H1 (cell line): ENCODE measurements at regions not wholly inside any gene's neighbourhood (a gene's known extent, or its start where the extent isn't known, plus 50 kb on each side); places are given as distances from the start of the nearest gene placed in this dataset.

Source experiments
- CTCF ChIA-PET: fragments of 300-600 bp; sonication (Branson Sonifier 250); formaldehyde crosslinking; loops from one replicate; lab custom pipeline; 2021; ENCODE audit not compliant: partially characterized antibody; lab: Charles Lee
- POLR2A ChIA-PET: fragments of 300-600 bp; sonication (Branson Sonifier 250); formaldehyde crosslinking; loops from one replicate; lab custom pipeline; 2021; ENCODE audit warnings: inconsistent platforms; ENCODE audit not compliant: partially characterized antibody; lab: Charles Lee
- DNase-seq, 2 experiments: peaks; one replicate each; pipeline versions ENCODE4 v3.0.0 to v3.0.0-alpha.2; 2010 to 2022; ENCODE audit warnings: low spot score in 2 of 2, low read depth in 1 of 2, mixed read lengths in 1 of 2
- FAIRE-seq: peaks from 2 replicates; lab custom pipeline; 2011; peaks lifted over from hg19 to GRCh38; lab: Jason Lieb, UNC
- H2AFZ ChIP-seq: 2 replicates; pipeline ENCODE4 v1.8.1; 2012; ENCODE audit warnings: low read length, inconsistent platforms
- H2AK5ac ChIP-seq: 2 replicates; pipeline ENCODE4 v1.6.1; 2013; ENCODE audit warnings: low read depth, low read length
- H2BK120ac ChIP-seq: replicated peaks from 2 replicates; pipeline ENCODE3; 2013; ENCODE audit warnings: low read depth, low read length, inconsistent platforms
- H2BK12ac ChIP-seq: 2 replicates; pipeline ENCODE4 v1.6.1; 2013; ENCODE audit warnings: low read depth, low read length
- H2BK15ac ChIP-seq: 2 replicates; pipeline ENCODE4 v1.6.1; 2013; ENCODE audit warnings: low read length
- H2BK20ac ChIP-seq: 2 replicates; pipeline ENCODE4 v1.6.1; 2013; ENCODE audit warnings: low read length
- H2BK5ac ChIP-seq: 2 replicates; pipeline ENCODE4 v1.6.1; 2013; ENCODE audit warnings: low read depth, low read length
- H3K14ac ChIP-seq: 2 replicates; pipeline ENCODE4 v1.6.1; 2013; ENCODE audit warnings: inconsistent platforms; ENCODE audit not compliant: insufficient read length
- H3K18ac ChIP-seq: 2 replicates; pipeline ENCODE4 v1.6.1; 2013; ENCODE audit warnings: low read length; ENCODE audit errors: extremely low read depth
- H3K23ac ChIP-seq: 2 replicates; pipeline ENCODE4 v1.6.1; 2013; ENCODE audit warnings: inconsistent platforms; ENCODE audit not compliant: insufficient read length
- H3K23me2 ChIP-seq: 2 replicates; pipeline ENCODE4 v1.6.1; 2013; ENCODE audit warnings: low read depth, low read length
- H3K27ac ChIP-seq: 2 replicates; pipeline ENCODE4 v1.6.1; 2011; ENCODE audit warnings: low read depth, low read length, inconsistent platforms
- H3K27me3 ChIP-seq, 4 experiments: replicated peaks in 1 of 4; 1 replicate in 1 of 4; 2 replicates in 3 of 4; pipeline versions ENCODE4 v1.6.1 to v1.8.1; 2011 to 2013; ENCODE audit warnings: low read length in 3 of 4, mild to moderate bottlenecking in 3 of 4, inconsistent platforms in 2 of 4, mixed read lengths in 2 of 4, moderate library complexity in 1 of 4; ENCODE audit not compliant: control insufficient read depth in 3 of 4, insufficient read depth in 3 of 4; ENCODE audit errors: extremely low read depth in 1 of 4
- H3K36me3 ChIP-seq, 4 experiments: 2 replicates each; pipeline versions ENCODE4 v1.6.1 to v1.8.1; 2011 to 2013; ENCODE audit warnings: mild to moderate bottlenecking in 4 of 4, low read length in 3 of 4, moderate library complexity in 2 of 4, control low read depth in 1 of 4, inconsistent platforms in 1 of 4; ENCODE audit not compliant: insufficient read depth in 4 of 4, control insufficient read depth in 2 of 4
- H3K4ac ChIP-seq: replicated peaks from 2 replicates; pipeline ENCODE3; 2013; ENCODE audit warnings: low read length, low read depth, mixed read lengths, inconsistent platforms; ENCODE audit not compliant: insufficient read length
- H3K4me1 ChIP-seq, 4 experiments: replicated peaks in 1 of 4; 1 replicate in 1 of 4; 2 replicates in 3 of 4; pipeline versions ENCODE4 v1.6.1 to v1.8.1; 2011 to 2013; ENCODE audit warnings: low read length in 3 of 4, inconsistent platforms in 2 of 4, mixed read lengths in 1 of 4; ENCODE audit not compliant: insufficient read depth in 4 of 4, control insufficient read depth in 3 of 4
- H3K4me2 ChIP-seq, 2 experiments: 2 replicates each; pipeline versions ENCODE4 v1.6.1 to v1.8.1; 2011 to 2013; ENCODE audit warnings: low read depth in 2 of 2, low read length in 2 of 2, control low read depth in 1 of 2, inconsistent platforms in 1 of 2, mild to moderate bottlenecking in 1 of 2; ENCODE audit not compliant: insufficient read depth in 1 of 2
- H3K4me3 ChIP-seq, 4 experiments: fragments of 200-600, 300-600 bp in 1 of 4; sonication (generic), shearing (Covaris generic), sonication (Bioruptor Twin) in 1 of 4; 2 replicates each; pipeline versions ENCODE4 v1.5.1 to v1.8.1; 2011 to 2016; ENCODE audit warnings: low read length in 4 of 4, low read depth in 3 of 4, control low read depth in 2 of 4, inconsistent platforms in 2 of 4, mild to moderate bottlenecking in 2 of 4, mixed read lengths in 1 of 4, moderate library complexity in 1 of 4; ENCODE audit not compliant: insufficient read depth in 2 of 4; ENCODE audit errors: extremely low read depth in 1 of 4
- H3K56ac ChIP-seq: replicated peaks from 2 replicates; pipeline ENCODE3; 2013; ENCODE audit warnings: low read depth, mild to moderate bottlenecking, mixed read lengths, low read length, inconsistent platforms; ENCODE audit not compliant: insufficient read length
- H3K79me1 ChIP-seq: 2 replicates; pipeline ENCODE4 v1.6.1; 2013; ENCODE audit warnings: low read depth, low read length, control low read depth
- H3K79me2 ChIP-seq, 2 experiments: 2 replicates each; pipeline versions ENCODE4 v1.6.1 to v1.8.1; 2012 to 2013; ENCODE audit warnings: low read length in 2 of 2, mild to moderate bottlenecking in 2 of 2, inconsistent platforms in 1 of 2; ENCODE audit not compliant: insufficient read depth in 2 of 2, control insufficient read depth in 1 of 2
- H3K9ac ChIP-seq, 4 experiments: replicated peaks in 1 of 4; 1 replicate in 1 of 4; 2 replicates in 3 of 4; pipeline versions ENCODE4 v1.6.1 to v1.8.1; 2011 to 2013; ENCODE audit warnings: low read depth in 3 of 4, low read length in 3 of 4, control low read depth in 2 of 4, mild to moderate bottlenecking in 2 of 4, moderate library complexity in 2 of 4, inconsistent platforms in 1 of 4; ENCODE audit errors: extremely low read depth in 1 of 4
- H3K9me3 ChIP-seq, 2 experiments: 2 replicates each; pipeline versions ENCODE4 v1.6.1 to v1.8.1; 2012 to 2013; ENCODE audit warnings: mild to moderate bottlenecking in 2 of 2, moderate library complexity in 2 of 2, control low read depth in 1 of 2, inconsistent platforms in 1 of 2, low read depth in 1 of 2, low read length in 1 of 2, mixed read lengths in 1 of 2; ENCODE audit not compliant: insufficient read depth in 2 of 2
- H4K20me1 ChIP-seq, 2 experiments: replicated peaks in 1 of 2; 2 replicates each; pipeline versions ENCODE3 to v1.8.1; 2011 to 2013; ENCODE audit warnings: inconsistent platforms in 2 of 2, low read length in 2 of 2, mild to moderate bottlenecking in 1 of 2; ENCODE audit not compliant: insufficient read depth in 2 of 2, control insufficient read depth in 1 of 2
- H4K5ac ChIP-seq: 2 replicates; pipeline ENCODE4 v1.6.1; 2013; ENCODE audit warnings: low read length, low read depth, mixed read lengths, inconsistent platforms; ENCODE audit not compliant: insufficient read length
- H4K8ac ChIP-seq: 2 replicates; pipeline ENCODE4 v1.8.0; 2013; ENCODE audit warnings: mild to moderate bottlenecking, moderate library complexity, low read length, inconsistent platforms; ENCODE audit not compliant: insufficient read depth; ENCODE audit errors: extremely low read depth
- H4K91ac ChIP-seq: replicated peaks from 2 replicates; pipeline ENCODE3; 2013; ENCODE audit warnings: low read length, mixed read lengths, inconsistent platforms; ENCODE audit not compliant: insufficient read length
- CEBPB ChIP-seq: IDR thresholded peaks from 2 replicates; pipeline ENCODE4 v1.6.1; 2012; ENCODE audit warnings: low read depth, low read length
- KDM4A ChIP-seq: IDR thresholded peaks from one replicate; pipeline ENCODE4 v1.7.1; 2012; ENCODE audit warnings: low read depth, mild to moderate bottlenecking, moderate library complexity, low read length, inconsistent platforms; ENCODE audit not compliant: severe bottlenecking
- TCF12 ChIP-seq: IDR thresholded peaks from 2 replicates; pipeline ENCODE4 v1.6.1; 2011; ENCODE audit warnings: low read depth, mild to moderate bottlenecking, low read length
- WGBS, 2 experiments: shearing (Covaris generic) in 1 of 2; methylation state at CpG; one replicate each; pipeline versions ENCODE4 v1.1.6 to v1.1.7; 2013 to 2015; ENCODE audit warnings: low lambda C conversion rate in 2 of 2, mixed read lengths in 2 of 2, inconsistent platforms in 1 of 2, low coverage in 1 of 2, missing lambda C conversion rate in 1 of 2; ENCODE audit not compliant: insufficient replicate concordance in 2 of 2, insufficient coverage in 1 of 2, insufficient read length in 1 of 2; ENCODE audit errors: extremely low coverage in 1 of 2, missing lambda C conversion rate in 1 of 2; 5-methylcytosine and 5-hydroxymethylcytosine counted together

GRCh38 chr4:126431049-126431448, 1116.3 kb downstream of the FAT4 start:
- H3K9ac ChIP-seq = no peak overlapping the region
- H3K23me2 ChIP-seq = no peaks in the 10 kb centered on the region; the same call in 1 of the 2 replicates
- no peaks in the 10 kb centered on the region for H3K4me1 ChIP-seq
- H4K91ac ChIP-seq = no peak overlapping the region
- ChIA-PET CTCF (no interaction called here), POLR2A (no interaction called here)
- no peak overlapping the region for H3K14ac ChIP-seq
- H2BK12ac ChIP-seq = no peak overlapping the region
- 97% methylated on average over 6 of the region's 6 CpGs; no CpG with 5 or more reads in 1 of the 2 experiments for WGBS, 2 experiments
- H3K9me3 ChIP-seq = no peaks in the 10 kb centered on the region
- no peak overlapping the region for H3K18ac ChIP-seq
- peak overlapping the region; percentile 51; the same call in 1 of the 2 replicates for H4K8ac ChIP-seq
- H3K27me3 ChIP-seq = no peaks in the 10 kb centered on the region
- no peak overlapping the region for H3K23ac ChIP-seq
- TF ChIP-seq KDM4A (no peak), TCF12 (no peak), CEBPB (no peak)
- TF ChIP-seq, all 59 proteins: peak for 0
- Histone ChIP-seq H3K79me1 (no peaks in the 10 kb centered on the region), H3K56ac (no peak overlapping the region), H3K4ac (no peak overlapping the region), H3K79me2 (no peaks in the 10 kb centered on the region), H2AFZ (peak overlapping the region; percentile 70), H2BK20ac (no peak overlapping the region), H3K27ac (no peak overlapping the region), H2AK5ac (no peak overlapping the region), H2BK120ac (no peak overlapping the region), H4K5ac (no peak overlapping the region), H2BK15ac (no peak overlapping the region), H3K4me3 (no peak overlapping the region), H4K20me1 (no peaks in the 10 kb centered on the region), H3K4me2 (no peak overlapping the region), H2BK5ac (no peak overlapping the region), H3K36me3 (no peaks in the 10 kb centered on the region)
- no peak for FAIRE-seq
- DNase-seq = no peak
